Keratinocyte (primary cell): ENCODE measurements at regions not wholly inside any gene's neighbourhood (a gene's known extent, or its start where the extent isn't known, plus 50 kb on each side); places are given as distances from the start of the nearest gene placed in this dataset.

Experiments used
- DNase-seq: peaks from one replicate; pipeline ENCODE4 v3.0.0-alpha.2; 2011; ENCODE audit warnings: low read depth, missing footprints, low spot score
- FAIRE-seq: peaks from 2 replicates; lab custom pipeline; 2011; peaks lifted over from hg19 to GRCh38; lab: Jason Lieb, UNC
- H2AFZ ChIP-seq: 2 replicates; pipeline ENCODE4 v1.6.0; 2012; ENCODE audit warnings: low read length, control low read depth, inconsistent platforms; ENCODE audit not compliant: control insufficient read depth
- H3K27ac ChIP-seq: 2 replicates; pipeline ENCODE4 v1.5.1; 2011; ENCODE audit warnings: low read length; ENCODE audit not compliant: control insufficient read depth, insufficient read depth
- H3K27me3 ChIP-seq: 3 replicates; pipeline ENCODE4 v1.6.0; 2011; ENCODE audit warnings: low read length; ENCODE audit not compliant: control insufficient read depth, insufficient read depth; ENCODE audit errors: extremely low read depth
- H3K36me3 ChIP-seq, 2 experiments: 2 replicates in 1 of 2; 3 replicates in 1 of 2; pipeline ENCODE4 v1.5.1; 2011; ENCODE audit warnings: low read length in 2 of 2, mild to moderate bottlenecking in 1 of 2; ENCODE audit not compliant: control insufficient read depth in 2 of 2, insufficient read depth in 2 of 2; ENCODE audit errors: extremely low read depth in 1 of 2
- H3K4me1 ChIP-seq: 3 replicates; pipeline ENCODE4 v1.5.1; 2011; ENCODE audit warnings: low read length; ENCODE audit not compliant: control insufficient read depth, insufficient read depth; ENCODE audit errors: extremely low read depth
- H3K4me2 ChIP-seq: 3 replicates; pipeline ENCODE4 v1.6.0; 2011; ENCODE audit warnings: low read depth, low read length; ENCODE audit not compliant: control insufficient read depth, insufficient read depth; ENCODE audit errors: extremely low read depth
- H3K4me3 ChIP-seq, 3 experiments: fragments of 200-600 bp in 1 of 3; sonication (generic) in 1 of 3; 2 replicates in 2 of 3; 3 replicates in 1 of 3; pipeline ENCODE4 v1.5.1; 2011 to 2016; ENCODE audit warnings: low read length in 3 of 3, mild to moderate bottlenecking in 3 of 3, control low read depth in 2 of 3, inconsistent platforms in 1 of 3, low read depth in 1 of 3, mixed read lengths in 1 of 3, mixed run types in 1 of 3, moderate library complexity in 1 of 3; ENCODE audit not compliant: control insufficient read depth in 2 of 3, insufficient read depth in 2 of 3; ENCODE audit errors: extremely low read depth in 1 of 3
- H3K79me2 ChIP-seq: 2 replicates; pipeline ENCODE4 v1.6.0; 2012; ENCODE audit warnings: low read length; ENCODE audit not compliant: control insufficient read depth, insufficient read depth
- H3K9ac ChIP-seq: 3 replicates; pipeline ENCODE4 v1.6.0; 2011; ENCODE audit warnings: low read length; ENCODE audit not compliant: control insufficient read depth, insufficient read depth; ENCODE audit errors: extremely low read depth
- H3K9me1 ChIP-seq: 3 replicates; pipeline ENCODE4 v1.6.0; 2011; ENCODE audit warnings: low read length; ENCODE audit not compliant: control insufficient read depth, insufficient read depth; ENCODE audit errors: extremely low read depth
- H3K9me3 ChIP-seq: 2 replicates; pipeline ENCODE4 v1.5.1; 2012; ENCODE audit warnings: low read depth, low read length; ENCODE audit not compliant: control insufficient read depth
- H4K20me1 ChIP-seq: 3 replicates; pipeline ENCODE4 v1.6.0; 2011; ENCODE audit warnings: low read length; ENCODE audit not compliant: control insufficient read depth, insufficient read depth; ENCODE audit errors: extremely low read depth
- EZH2 ChIP-seq: IDR thresholded peaks from one replicate; pipeline ENCODE4 v1.6.1; 2012; ENCODE audit warnings: inconsistent platforms, mild to moderate bottlenecking, low read length, moderate library complexity
- dilution Hi-C: fragments of 300-500 bp; cut with MboI; formaldehyde crosslinking; loops from one replicate; pipeline ENCODE4 v1.7.0; 2020; ENCODE audit warnings: low sequenced_read_pairs; ENCODE audit not compliant: extremely low pct_ligation_motif_present
- TF ChIP-seq, protein P1 (sequence below), 3 experiments: IDR thresholded peaks in 1 of 3; conservative IDR thresholded peaks in 1 of 3; optimal IDR thresholded peaks in 1 of 3; 2 replicates in 2 of 3; 3 replicates in 1 of 3; pipeline versions ENCODE3 to v1.5.1; 2011; ENCODE audit warnings: low read length in 3 of 3, mild to moderate bottlenecking in 3 of 3, moderate library complexity in 2 of 3, control low read depth in 1 of 3, inconsistent platforms in 1 of 3; ENCODE audit not compliant: insufficient read depth in 2 of 3; ENCODE audit errors: extremely low read depth in 1 of 3

DNA sequence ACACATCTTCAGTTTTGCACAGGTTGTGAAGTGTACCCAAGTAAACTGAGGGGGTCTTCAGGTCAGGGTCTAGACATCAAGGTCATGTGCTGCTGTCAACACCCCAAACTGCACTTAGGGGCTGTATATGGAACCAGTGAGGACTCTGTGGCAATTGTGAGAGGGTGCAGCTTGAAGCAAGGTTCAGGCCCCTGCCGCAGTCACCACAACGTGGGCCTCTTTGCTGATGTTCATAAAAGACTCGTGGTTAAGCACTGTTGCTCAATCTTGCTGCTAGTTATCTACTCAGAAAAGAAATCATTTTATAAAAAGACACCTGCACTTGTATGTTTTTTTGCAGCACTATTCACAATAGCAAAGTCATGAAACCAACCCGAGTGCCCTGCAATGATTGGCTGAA, 907.4 kb downstream of the UQCRFS1 start:
- DNase-seq (no peak), FAIRE-seq (no peak)
- Histone ChIP-seq H3K27me3 (no peaks in the 10 kb centered on the region), H3K9me1 (no peaks in the 10 kb centered on the region), H3K9ac (no peak overlapping the region), H3K9me3 (peaks cover 5% of the 10 kb centered on the region), H3K4me3 (no peak overlapping the region), H3K4me1 (no peaks in the 10 kb centered on the region), H3K36me3 (no peaks in the 10 kb centered on the region), H2AFZ (no peak overlapping the region), H3K79me2 (no peaks in the 10 kb centered on the region), H3K27ac (no peak overlapping the region), H4K20me1 (no peaks in the 10 kb centered on the region), H3K4me2 (no peak overlapping the region)
- no peak for TF ChIP-seq EZH2
- TF ChIP-seq, protein P1, sequence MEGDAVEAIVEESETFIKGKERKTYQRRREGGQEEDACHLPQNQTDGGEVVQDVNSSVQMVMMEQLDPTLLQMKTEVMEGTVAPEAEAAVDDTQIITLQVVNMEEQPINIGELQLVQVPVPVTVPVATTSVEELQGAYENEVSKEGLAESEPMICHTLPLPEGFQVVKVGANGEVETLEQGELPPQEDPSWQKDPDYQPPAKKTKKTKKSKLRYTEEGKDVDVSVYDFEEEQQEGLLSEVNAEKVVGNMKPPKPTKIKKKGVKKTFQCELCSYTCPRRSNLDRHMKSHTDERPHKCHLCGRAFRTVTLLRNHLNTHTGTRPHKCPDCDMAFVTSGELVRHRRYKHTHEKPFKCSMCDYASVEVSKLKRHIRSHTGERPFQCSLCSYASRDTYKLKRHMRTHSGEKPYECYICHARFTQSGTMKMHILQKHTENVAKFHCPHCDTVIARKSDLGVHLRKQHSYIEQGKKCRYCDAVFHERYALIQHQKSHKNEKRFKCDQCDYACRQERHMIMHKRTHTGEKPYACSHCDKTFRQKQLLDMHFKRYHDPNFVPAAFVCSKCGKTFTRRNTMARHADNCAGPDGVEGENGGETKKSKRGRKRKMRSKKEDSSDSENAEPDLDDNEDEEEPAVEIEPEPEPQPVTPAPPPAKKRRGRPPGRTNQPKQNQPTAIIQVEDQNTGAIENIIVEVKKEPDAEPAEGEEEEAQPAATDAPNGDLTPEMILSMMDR (optimal IDR thresholded peaks at IDR 0.05 in 1 of 3, IDR thresholded peaks at IDR 0.05 in 1 of 3, conservative IDR thresholded peaks at IDR 0.05 in 1 of 3; ENCODE audit: extremely low read depth in 1 of 3, insufficient read depth in 2 of 3, low read length in 3 of 3) = no peak
- dilution Hi-C loops = no loop called here

DNA sequence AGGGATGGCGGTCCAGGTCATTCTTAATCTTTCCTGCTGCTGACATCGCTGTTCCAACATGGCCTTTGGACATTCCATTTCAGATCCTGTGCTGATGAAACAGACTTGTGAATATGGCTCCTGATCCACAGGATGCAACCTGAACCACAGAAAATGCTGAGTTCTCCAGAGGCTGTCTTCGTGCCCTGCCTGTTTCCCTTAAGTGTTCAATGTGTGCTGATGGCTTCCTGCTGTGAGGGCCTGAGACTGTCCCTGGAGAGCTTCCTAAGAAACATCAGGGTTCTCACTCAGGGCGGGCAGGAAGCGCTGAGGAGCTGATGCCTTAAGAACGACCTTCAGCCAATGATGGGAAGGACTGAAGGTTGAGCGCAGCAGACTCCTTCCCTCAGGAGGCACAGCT, 909.4 kb downstream of the UQCRFS1 start:
- TF ChIP-seq, protein P1 (optimal IDR thresholded peaks at IDR 0.05 in 1 of 3, IDR thresholded peaks at IDR 0.05 in 1 of 3, conservative IDR thresholded peaks at IDR 0.05 in 1 of 3; ENCODE audit: extremely low read depth in 1 of 3, insufficient read depth in 2 of 3, low read length in 3 of 3) = no peak
- no peak for TF ChIP-seq EZH2
- dilution Hi-C loops = no loop called here
- Histone ChIP-seq H3K27ac (no peak overlapping the region), H3K9ac (no peak overlapping the region), H3K4me1 (no peaks in the 10 kb centered on the region), H3K9me3 (peaks cover 7% of the 10 kb centered on the region), H3K36me3 (no peaks in the 10 kb centered on the region), H3K4me3 (no peak overlapping the region), H3K79me2 (no peaks in the 10 kb centered on the region), H3K9me1 (no peaks in the 10 kb centered on the region), H4K20me1 (no peaks in the 10 kb centered on the region), H3K4me2 (no peak overlapping the region), H2AFZ (no peak overlapping the region), H3K27me3 (no peaks in the 10 kb centered on the region)
- DNase-seq (no peak), FAIRE-seq (no peak)
